Activated gamma-delta T cell (primary cell): ENCODE measurements at regions not wholly inside any gene's neighbourhood (a gene's known extent, or its start where the extent isn't known, plus 50 kb on each side); places are given as distances from the start of the nearest gene placed in this dataset.

Source experiments
- DNase-seq: peaks from one replicate; lab custom pipeline; 2025; lab: John Stamatoyannopoulos, UW

DNA sequence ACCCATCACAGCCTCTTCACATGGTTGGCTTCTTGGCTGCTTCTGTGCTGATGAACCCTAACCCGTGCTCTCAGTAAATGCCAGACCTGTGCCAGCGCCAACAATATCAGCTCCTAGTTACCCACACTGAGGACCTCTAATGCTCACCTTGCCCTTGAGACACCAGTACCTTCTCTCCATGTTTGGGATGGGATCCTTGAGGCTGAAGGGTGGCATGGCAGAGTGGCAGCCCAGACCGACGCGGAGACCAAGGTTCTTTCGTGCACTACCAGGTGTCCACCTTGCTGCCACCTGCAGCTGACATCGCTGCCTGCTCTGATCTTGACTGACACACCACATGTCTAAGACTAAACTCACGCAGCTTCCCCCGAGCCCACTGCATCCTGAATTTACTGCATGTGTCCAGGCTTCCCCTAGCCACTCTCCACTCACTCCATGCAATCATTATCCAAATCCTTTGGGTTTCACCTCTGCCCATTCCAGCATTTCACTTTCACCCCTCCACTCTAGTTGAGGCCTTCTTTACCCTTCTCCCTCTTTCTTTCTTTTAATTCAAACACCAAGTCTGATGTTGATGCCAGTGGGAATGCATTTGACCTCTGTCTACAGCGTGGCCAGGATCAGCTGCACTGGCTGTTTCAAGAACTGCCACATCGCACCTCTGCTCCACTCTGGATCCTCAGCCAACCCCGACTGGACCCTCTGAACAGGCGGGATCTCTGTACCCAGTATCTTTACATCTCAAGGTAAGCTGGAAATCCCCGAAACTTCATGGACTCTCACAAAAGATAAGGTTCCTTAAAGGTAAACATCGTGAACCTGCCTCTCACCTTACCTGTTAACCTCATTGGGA lies 294.9 kb downstream of the GLRX3 start:
- DNase-seq, result no peak

- DNase-seq, result no peak
Observed at GRCh38 chr10:130432271-130432670, 296.1 kb downstream of the GLRX3 start.

GRCh38 chr10:130432850-130433249 lies 296.7 kb downstream of the GLRX3 start:
- DNase-seq, result no peak

DNA sequence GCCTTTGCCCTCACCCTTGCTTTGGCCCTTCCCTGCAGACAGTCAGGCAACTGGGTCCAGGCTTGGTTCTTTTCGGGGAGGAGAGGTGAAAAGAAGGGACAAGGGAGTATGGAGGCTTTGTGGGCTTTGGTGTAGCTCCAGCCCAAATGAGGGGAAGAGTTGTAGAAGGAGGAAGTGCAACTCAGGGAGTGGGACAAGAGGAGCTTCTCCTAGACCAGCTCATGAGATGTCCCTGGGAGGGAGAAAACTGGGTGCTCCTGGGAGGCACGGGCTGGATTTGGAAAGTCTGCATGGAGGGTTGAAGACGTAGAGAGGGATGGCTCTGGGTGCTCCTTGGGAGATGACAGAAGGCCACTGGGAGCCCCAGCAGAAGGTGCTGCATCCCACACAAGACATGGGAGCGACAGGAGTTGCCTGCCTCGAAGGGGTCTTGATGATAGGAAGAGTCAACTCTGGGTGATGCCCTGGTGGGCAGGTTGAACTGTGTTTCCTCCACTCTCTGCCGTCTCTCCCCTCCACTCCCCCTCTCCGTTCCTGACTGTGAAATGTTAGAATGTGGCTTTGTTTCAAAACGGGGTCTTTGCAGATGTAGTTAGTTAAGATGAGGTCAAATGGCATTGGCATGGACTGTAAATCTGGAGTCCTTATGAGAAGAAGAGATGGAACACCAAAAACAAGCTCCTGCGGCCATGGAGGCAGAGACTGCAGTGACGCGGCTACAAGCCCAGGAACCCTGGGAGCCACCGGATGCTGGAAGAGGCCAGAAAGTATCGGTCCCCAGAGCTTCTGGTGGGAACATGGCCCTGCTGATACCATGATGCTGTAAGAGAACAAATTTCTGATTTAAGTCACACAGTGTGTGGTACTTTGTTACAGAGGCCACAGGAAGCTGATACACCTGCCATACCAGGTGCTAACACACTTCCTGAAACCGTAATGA lies 298.5 kb downstream of the GLRX3 start:
- no peak for DNase-seq

- no peak for DNase-seq
Observed at GRCh38 chr10:130435961-130436360, 299.8 kb downstream of the GLRX3 start.

- no peak for DNase-seq
Observed at GRCh38 chr10:130438861-130439260, 302.7 kb downstream of the GLRX3 start.

DNA sequence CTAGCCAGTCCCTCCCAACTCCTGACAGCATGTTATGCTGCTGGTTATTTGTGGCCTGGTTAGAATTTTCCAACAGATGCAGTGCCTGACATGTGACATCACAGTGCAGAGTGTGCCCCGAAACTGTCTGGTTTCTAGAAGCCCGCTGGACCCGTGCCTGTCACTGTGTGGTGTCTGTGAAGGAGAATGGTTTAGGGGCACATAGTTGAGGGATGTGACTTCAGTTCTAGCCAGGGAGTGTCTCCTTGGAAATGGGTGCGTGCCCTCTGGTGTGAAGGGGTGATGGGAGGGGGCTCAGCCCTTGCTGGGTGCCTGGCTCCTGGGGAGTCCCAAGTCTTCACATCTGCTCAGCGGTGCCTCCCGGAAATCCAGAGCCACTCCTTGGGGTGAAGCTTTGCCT lies 303.6 kb downstream of the GLRX3 start:
- no peak for DNase-seq

- no peak for DNase-seq
Observed at GRCh38 chr10:130440494-130440893, 304.3 kb downstream of the GLRX3 start.

DNA sequence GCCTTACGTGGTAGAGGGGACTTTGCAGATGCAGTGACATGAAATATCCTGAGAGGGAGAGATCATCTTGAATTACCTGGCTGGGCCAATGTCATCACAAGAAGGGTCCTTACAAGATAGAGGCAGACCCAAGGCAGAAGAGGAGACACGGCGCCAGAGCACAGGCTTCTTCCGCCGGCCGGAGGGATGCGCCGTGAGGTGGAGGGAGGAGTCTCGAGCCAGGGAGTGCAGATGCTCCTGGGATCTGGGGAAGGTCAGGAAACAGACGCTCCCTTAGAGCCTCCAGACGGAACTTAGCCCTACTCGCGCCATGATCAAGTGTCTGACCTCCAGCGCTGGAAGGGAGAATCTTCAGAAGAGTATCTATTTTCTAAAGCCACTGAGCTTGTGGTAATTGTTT lies 304.8 kb downstream of the GLRX3 start:
- no peak for DNase-seq

GRCh38 chr10:130443066-130443465 lies 306.9 kb downstream of the GLRX3 start:
- DNase-seq, result no peak

DNA sequence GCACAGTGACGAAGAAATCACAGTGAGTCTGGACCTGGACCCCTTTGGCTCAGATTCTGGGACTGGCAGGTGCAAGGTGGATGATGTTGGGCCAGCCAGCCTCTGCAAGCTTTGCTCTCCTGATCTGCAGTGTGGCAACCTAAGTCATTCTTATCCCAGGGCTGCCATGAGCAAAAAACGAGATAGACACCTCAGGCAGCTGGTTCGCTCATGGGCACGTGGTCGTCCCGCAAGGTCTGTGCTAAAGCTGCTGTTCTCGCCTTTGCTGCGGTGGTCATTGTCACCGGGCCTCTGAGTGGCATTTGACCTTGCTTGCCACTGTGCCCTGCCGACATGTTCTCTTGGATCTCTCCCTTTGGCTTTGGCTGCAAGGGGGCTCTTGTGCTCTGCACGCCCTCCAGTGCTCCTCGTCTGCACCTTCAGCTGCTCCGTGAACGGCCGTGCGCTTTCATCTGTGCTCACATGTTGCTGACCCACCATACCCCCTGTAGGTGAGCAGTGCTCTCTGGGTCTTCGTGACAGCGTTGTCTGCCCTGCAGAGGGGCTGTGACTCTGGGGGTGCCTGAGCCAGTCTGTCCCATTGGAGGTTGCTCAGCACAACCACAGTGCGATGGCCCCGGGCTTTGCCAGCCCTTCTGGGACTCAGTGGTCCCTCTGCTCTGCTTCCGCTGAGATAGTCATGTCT lies 317.0 kb downstream of the GLRX3 start:
- DNase-seq, result no peak

- DNase-seq, result no peak
Observed at GRCh38 chr10:130453721-130454542, 317.7 kb downstream of the GLRX3 start.

DNA sequence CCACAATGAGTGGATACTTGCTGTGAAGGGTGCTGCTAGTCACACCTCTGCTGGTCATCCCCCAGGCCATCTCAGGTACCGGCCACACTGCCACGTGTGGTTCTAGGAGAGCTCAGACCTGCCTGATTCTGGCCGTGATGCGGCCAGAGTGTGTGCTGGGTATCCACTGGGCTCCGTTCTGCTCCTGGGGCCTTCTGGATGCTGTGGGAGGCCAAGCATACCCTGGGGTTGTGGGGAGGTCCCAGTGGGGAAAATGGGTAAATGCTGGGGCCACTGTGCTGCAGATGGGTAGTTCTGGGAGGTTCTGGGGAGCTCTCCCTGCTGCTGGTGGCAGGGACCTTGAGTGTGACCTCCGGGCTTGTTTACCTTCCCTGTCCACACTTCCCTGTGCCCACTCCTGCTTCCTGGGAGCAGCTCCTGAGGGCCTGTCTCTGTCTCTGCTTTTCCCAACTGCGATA lies 318.4 kb downstream of the GLRX3 start:
- DNase-seq, result no peak

DNA sequence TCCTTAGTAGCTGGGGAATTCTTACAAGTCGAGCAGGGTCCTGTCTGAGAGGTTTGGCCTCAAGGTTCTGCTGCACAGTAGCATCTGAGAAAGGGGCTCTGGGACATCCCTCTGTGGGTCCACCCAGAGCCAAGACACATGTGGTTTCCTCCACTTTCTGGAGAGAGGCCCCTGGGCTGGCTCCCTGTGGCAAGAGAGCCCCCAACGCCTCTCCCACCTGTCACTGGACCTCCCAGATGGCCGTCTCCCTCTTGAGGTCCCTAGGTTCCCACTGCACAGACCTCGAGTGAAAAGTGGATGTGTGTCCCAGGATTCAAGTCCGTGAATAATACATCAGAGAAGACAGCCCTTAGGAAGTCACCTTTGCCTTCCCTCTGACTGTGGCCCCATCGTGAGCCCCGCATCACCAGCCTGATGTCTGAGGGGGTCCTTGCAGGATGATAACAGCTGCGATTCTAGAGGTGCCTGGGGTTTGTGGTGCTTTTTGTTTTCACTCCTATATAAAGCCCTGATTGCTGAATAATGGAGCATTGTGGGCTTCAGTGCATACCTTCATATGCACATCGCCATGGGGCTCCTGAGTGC lies 319.0 kb downstream of the GLRX3 start:
- DNase-seq, result no peak

- no peak for DNase-seq
Observed at GRCh38 chr10:130455791-130456190, 319.6 kb downstream of the GLRX3 start.

DNA sequence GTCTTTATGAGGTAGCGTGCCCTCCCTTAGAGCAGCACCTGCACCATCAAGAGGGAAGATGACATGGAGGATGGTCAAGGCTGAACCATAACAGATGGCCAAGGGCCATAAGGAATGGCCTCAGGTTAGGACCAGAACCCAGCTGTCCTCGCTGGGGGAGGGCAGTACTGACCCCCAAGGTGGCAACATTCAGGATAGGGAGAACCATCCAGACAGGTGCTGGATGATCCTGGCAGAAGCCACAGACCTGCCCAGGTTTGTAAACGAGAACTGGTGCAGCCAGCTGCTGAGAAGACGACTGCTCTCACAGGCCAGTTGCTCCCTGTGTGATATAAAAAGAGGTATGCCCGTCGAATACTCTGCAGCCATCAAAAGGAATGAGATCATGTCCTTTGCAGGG lies 320.4 kb downstream of the GLRX3 start:
- no peak for DNase-seq

GRCh38 chr10:130458509-130458908 lies 322.3 kb downstream of the GLRX3 start:
- no peak for DNase-seq

- no peak for DNase-seq
Observed at GRCh38 chr10:130459011-130459410, 322.8 kb downstream of the GLRX3 start.

- DNase-seq, result no peak
Observed at GRCh38 chr10:130459851-130460490, 323.8 kb downstream of the GLRX3 start.

GRCh38 chr10:130461631-130462030 lies 325.4 kb downstream of the GLRX3 start:
- no peak for DNase-seq
